SK-N-SH treated with all-trans-retinoic acid at 6 μM for 48 hours (cell line): ENCODE measurements at regions not wholly inside any gene's neighbourhood (a gene's known extent, or its start where the extent isn't known, plus 50 kb on each side); places are given as distances from the start of the nearest gene placed in this dataset.

Experiments
- CREB5 ChIP-seq: fragments of 250-450 bp; sonication (Bioruptor Pico); IDR thresholded peaks from 2 replicates; pipeline ENCODE4 v1.5.1; 2020; ENCODE audit warnings: low read depth, mild to moderate bottlenecking, moderate library complexity
- CSRNP3 ChIP-seq: fragments of 250-450 bp; sonication (Bioruptor Pico); IDR thresholded peaks from 2 replicates; pipeline ENCODE4 v1.5.1; 2021; ENCODE audit warnings: mild to moderate bottlenecking, moderate library complexity
- GLIS3 ChIP-seq: fragments of 250-450 bp; sonication (Bioruptor Pico); IDR thresholded peaks from 2 replicates; pipeline ENCODE4 v1.5.0; 2020; ENCODE audit warnings: mild to moderate bottlenecking, moderate library complexity
- RARB ChIP-seq: fragments of 250-450 bp; sonication (Bioruptor Pico); IDR thresholded peaks from 2 replicates; pipeline ENCODE4 v1.8.0; 2021; ENCODE audit warnings: mild to moderate bottlenecking, moderate library complexity
- SNAI2 ChIP-seq: fragments of 250-450 bp; sonication (Bioruptor Pico); IDR thresholded peaks from 2 replicates; pipeline ENCODE4 v1.5.0; 2020; ENCODE audit warnings: mild to moderate bottlenecking, moderate library complexity
- TCF4 ChIP-seq: fragments of 250-450 bp; sonication (Bioruptor Pico); IDR thresholded peaks from 2 replicates; pipeline ENCODE4 v1.8.0; 2021; ENCODE audit warnings: mild to moderate bottlenecking, moderate library complexity, borderline replicate concordance
- ZFP3 ChIP-seq: fragments of 250-450 bp; sonication (Bioruptor Pico); IDR thresholded peaks from 2 replicates; pipeline ENCODE4 v1.5.0; 2020; ENCODE audit warnings: mild to moderate bottlenecking, moderate library complexity

- TF ChIP-seq CREB5 (no peak), CSRNP3 (no peak), SNAI2 (no peak), GLIS3 (CRISPR knock-in tag) (no peak), ZFP3 (CRISPR knock-in tag) (no peak), RARB (CRISPR knock-in tag) (no peak), TCF4 (CRISPR knock-in tag) (no peak)
These were observed 1157.2 kb downstream of the MRPL39 start for GRCh38 chr21:24450119-24450518.
